ENCODE measurements at regions not wholly inside any gene's neighbourhood (a gene's known extent, or its start where the extent isn't known, plus 50 kb on each side); places are given as distances from the start of the nearest gene placed in this dataset.
A peak's percentile ranks its signal among the peaks of the same experiment; 100 is the strongest.

DNA sequence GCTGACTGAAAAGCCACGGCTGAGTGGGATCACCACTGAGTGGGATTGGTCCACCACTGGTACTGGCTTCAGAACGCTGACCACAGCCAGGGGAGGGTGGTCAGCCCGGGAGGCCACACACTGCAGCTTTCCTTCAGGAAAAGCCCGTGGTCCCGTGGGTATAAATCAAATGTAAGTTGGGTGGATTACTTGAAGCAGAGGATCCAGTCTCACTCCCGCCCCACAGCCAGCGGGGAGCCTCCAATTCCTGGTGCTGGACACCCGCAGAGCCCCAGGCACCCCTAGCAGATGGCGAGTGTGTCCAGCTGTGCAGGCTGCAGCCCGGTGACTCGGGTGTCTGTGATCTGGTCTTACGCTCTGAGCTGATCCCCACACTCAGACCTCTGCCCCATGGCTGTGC lies 231.1 kb upstream of the ZNF32 start:
- Mint-ChIP-seq H3K27ac (peak overlapping the region in 1 of 3 donors; percentile 68), H3K36me3 (no peaks in the 10 kb centered on the region), H3K27me3 (peaks cover 4% of the 10 kb centered on the region), H3K4me3 (peak overlapping the region in 1 of 4 donors; percentile 69), H3K9me3 (no peaks in the 10 kb centered on the region), H3K4me1 (no peaks in the 10 kb centered on the region)
- H3K27me3 ChIP-seq (ENCODE audit: control insufficient read depth, insufficient read depth, low read length) = peaks cover 5% of the 10 kb centered on the region
- no peaks in the 10 kb centered on the region for H3K9me3 ChIP-seq (ENCODE audit: control insufficient read depth in 2 of 2, low read length in 2 of 2)
- no peak overlapping the region for H3K4me3 ChIP-seq (ENCODE audit: low read depth, low read length)
- no peak overlapping the region for H3K27ac ChIP-seq (ENCODE audit: insufficient read depth, low read length, poor library complexity, severe bottlenecking)
- ATAC-seq (ENCODE audit: low read depth in 2 of 2) (no peak), DNase-seq (no peak)
- no peaks in the 10 kb centered on the region for H3K4me1 ChIP-seq (ENCODE audit: control insufficient read depth, insufficient read depth, low read length, poor library complexity, severe bottlenecking)
- H3K36me3 ChIP-seq (ENCODE audit: control insufficient read depth, insufficient read depth, low read length) = no peaks in the 10 kb centered on the region

DNA sequence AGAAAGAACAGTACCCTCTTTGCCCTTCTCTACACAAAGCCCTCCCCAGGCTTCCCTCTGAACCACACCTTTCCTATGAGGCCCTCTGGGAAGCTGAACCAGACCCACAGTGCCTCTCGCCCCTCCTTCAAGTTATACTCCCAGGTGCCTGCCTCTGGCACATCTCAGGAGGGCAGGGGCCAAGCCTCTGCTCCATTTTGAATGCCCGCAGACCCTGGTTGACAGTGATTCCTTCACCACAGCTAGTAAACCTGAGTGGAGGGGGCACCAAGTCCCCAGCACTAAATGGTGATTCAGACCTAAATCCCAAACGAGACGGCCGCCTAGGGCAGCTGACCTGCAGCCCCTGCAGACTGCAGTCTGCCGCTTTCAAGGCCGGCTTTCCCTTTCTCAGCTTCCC lies 230.5 kb upstream of the ZNF32 start:
- Mint-ChIP-seq H3K4me1 (no peaks in the 10 kb centered on the region), H3K36me3 (no peaks in the 10 kb centered on the region), H3K9me3 (no peaks in the 10 kb centered on the region), H3K4me3 (no peak overlapping the region), H3K27ac (no peak overlapping the region), H3K27me3 (peaks cover 4% of the 10 kb centered on the region)
- H3K4me3 ChIP-seq (ENCODE audit: low read depth, low read length) = no peak overlapping the region
- H3K36me3 ChIP-seq (ENCODE audit: control insufficient read depth, insufficient read depth, low read length) = no peaks in the 10 kb centered on the region
- no peaks in the 10 kb centered on the region for H3K9me3 ChIP-seq (ENCODE audit: control insufficient read depth in 2 of 2, low read length in 2 of 2)
- H3K4me1 ChIP-seq (ENCODE audit: control insufficient read depth, insufficient read depth, low read length, poor library complexity, severe bottlenecking) = no peaks in the 10 kb centered on the region
- ATAC-seq (ENCODE audit: low read depth in 2 of 2) = no peak
- H3K27me3 ChIP-seq (ENCODE audit: control insufficient read depth, insufficient read depth, low read length) = peaks cover 5% of the 10 kb centered on the region
- no peak overlapping the region for H3K27ac ChIP-seq (ENCODE audit: insufficient read depth, low read length, poor library complexity, severe bottlenecking)
- DNase-seq = no peak

DNA sequence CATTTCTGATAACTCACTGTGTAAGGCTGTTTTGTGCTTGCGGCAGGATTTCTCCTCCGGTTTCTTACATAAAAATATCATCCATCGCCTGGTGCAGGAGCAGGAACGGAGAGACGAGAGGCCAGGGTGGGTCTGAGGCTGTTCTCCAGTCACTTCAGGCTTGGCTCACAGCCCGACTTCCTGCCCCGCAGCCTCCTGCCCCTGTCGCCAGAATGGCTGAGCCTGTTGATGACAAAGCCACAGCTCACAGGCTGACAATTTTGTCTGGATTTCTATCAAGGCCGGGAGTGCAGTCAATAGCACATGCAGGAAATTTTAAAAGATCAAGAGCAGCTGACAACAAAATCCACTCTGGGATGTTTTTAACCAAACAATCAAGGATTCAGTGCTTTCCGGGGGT lies 229.7 kb upstream of the ZNF32 start:
- H3K27me3 ChIP-seq (ENCODE audit: control insufficient read depth, insufficient read depth, low read length) = peaks cover 5% of the 10 kb centered on the region
- H3K36me3 ChIP-seq (ENCODE audit: control insufficient read depth, insufficient read depth, low read length) = no peaks in the 10 kb centered on the region
- ATAC-seq (ENCODE audit: low read depth in 2 of 2) (no peak), DNase-seq (no peak)
- no peaks in the 10 kb centered on the region for H3K4me1 ChIP-seq (ENCODE audit: control insufficient read depth, insufficient read depth, low read length, poor library complexity, severe bottlenecking)
- H3K4me3 ChIP-seq (ENCODE audit: low read depth, low read length) = no peak overlapping the region
- H3K9me3 Mint-ChIP-seq = no peaks in the 10 kb centered on the region
- H3K27me3 Mint-ChIP-seq = peaks cover 8% of the 10 kb centered on the region
- H3K4me3 Mint-ChIP-seq = no peak overlapping the region
- no peaks in the 10 kb centered on the region for H3K4me1 Mint-ChIP-seq
- no peaks in the 10 kb centered on the region for H3K9me3 ChIP-seq (ENCODE audit: control insufficient read depth in 2 of 2, low read length in 2 of 2)
- H3K27ac Mint-ChIP-seq = no peak overlapping the region
- H3K27ac ChIP-seq (ENCODE audit: insufficient read depth, low read length, poor library complexity, severe bottlenecking) = no peak overlapping the region
- no peaks in the 10 kb centered on the region for H3K36me3 Mint-ChIP-seq

- no peak overlapping the region for H3K27ac Mint-ChIP-seq
- Histone ChIP-seq H3K4me1 (ENCODE audit: control insufficient read depth, insufficient read depth, low read length, poor library complexity, severe bottlenecking) (no peaks in the 10 kb centered on the region), H3K27ac (ENCODE audit: insufficient read depth, low read length, poor library complexity, severe bottlenecking) (no peak overlapping the region), H3K36me3 (ENCODE audit: control insufficient read depth, insufficient read depth, low read length) (no peaks in the 10 kb centered on the region), H3K27me3 (ENCODE audit: control insufficient read depth, insufficient read depth, low read length) (no peaks in the 10 kb centered on the region), H3K9me3 (ENCODE audit: control insufficient read depth in 2 of 2, low read length in 2 of 2) (no peaks in the 10 kb centered on the region), H3K4me3 (ENCODE audit: low read depth, low read length) (no peak overlapping the region)
- no peak for DNase-seq
- no peak for ATAC-seq (ENCODE audit: low read depth in 2 of 2)
- no peaks in the 10 kb centered on the region for H3K4me1 Mint-ChIP-seq
- no peak overlapping the region for H3K4me3 Mint-ChIP-seq
- H3K36me3 Mint-ChIP-seq = no peaks in the 10 kb centered on the region
- peaks cover 5% of the 10 kb centered on the region for H3K27me3 Mint-ChIP-seq
- H3K9me3 Mint-ChIP-seq = no peaks in the 10 kb centered on the region
Observed at GRCh38 chr10:43876976-43877375, 228.3 kb upstream of the ZNF32 start.

GRCh38 chr10:43874984-43875383 lies 226.3 kb upstream of the ZNF32 start:
- Mint-ChIP-seq H3K27ac (no peak overlapping the region), H3K27me3 (peaks cover 5% of the 10 kb centered on the region), H3K4me1 (no peaks in the 10 kb centered on the region), H3K36me3 (no peaks in the 10 kb centered on the region), H3K9me3 (no peaks in the 10 kb centered on the region), H3K4me3 (no peak overlapping the region)
- H3K9me3 ChIP-seq (ENCODE audit: control insufficient read depth in 2 of 2, low read length in 2 of 2) = no peaks in the 10 kb centered on the region
- no peak for ATAC-seq (ENCODE audit: low read depth in 2 of 2)
- no peak overlapping the region for H3K4me3 ChIP-seq (ENCODE audit: low read depth, low read length)
- H3K27ac ChIP-seq (ENCODE audit: insufficient read depth, low read length, poor library complexity, severe bottlenecking) = no peak overlapping the region
- no peaks in the 10 kb centered on the region for H3K27me3 ChIP-seq (ENCODE audit: control insufficient read depth, insufficient read depth, low read length)
- H3K36me3 ChIP-seq (ENCODE audit: control insufficient read depth, insufficient read depth, low read length) = no peaks in the 10 kb centered on the region
- no peaks in the 10 kb centered on the region for H3K4me1 ChIP-seq (ENCODE audit: control insufficient read depth, insufficient read depth, low read length, poor library complexity, severe bottlenecking)
- no peak for DNase-seq

- Mint-ChIP-seq H3K27ac (no peak overlapping the region), H3K27me3 (peaks cover 5% of the 10 kb centered on the region), H3K4me1 (peaks cover 0 to 2% (median 0%) of the 10 kb centered on the region in 4 donors), H3K9me3 (no peaks in the 10 kb centered on the region), H3K4me3 (no peak overlapping the region), H3K36me3 (peaks cover 2% of the 10 kb centered on the region)
- no peaks in the 10 kb centered on the region for H3K4me1 ChIP-seq (ENCODE audit: control insufficient read depth, insufficient read depth, low read length, poor library complexity, severe bottlenecking)
- H3K4me3 ChIP-seq (ENCODE audit: low read depth, low read length) = no peak overlapping the region
- no peaks in the 10 kb centered on the region for H3K27me3 ChIP-seq (ENCODE audit: control insufficient read depth, insufficient read depth, low read length)
- H3K27ac ChIP-seq (ENCODE audit: insufficient read depth, low read length, poor library complexity, severe bottlenecking) = no peak overlapping the region
- no peak for ATAC-seq (ENCODE audit: low read depth in 2 of 2)
- DNase-seq = no peak
- no peaks in the 10 kb centered on the region for H3K36me3 ChIP-seq (ENCODE audit: control insufficient read depth, insufficient read depth, low read length)
- no peaks in the 10 kb centered on the region for H3K9me3 ChIP-seq (ENCODE audit: control insufficient read depth in 2 of 2, low read length in 2 of 2)
Observed at GRCh38 chr10:43873717-43874116, 225.0 kb upstream of the ZNF32 start.

- Mint-ChIP-seq H3K27me3 (peaks cover 5% of the 10 kb centered on the region), H3K4me1 (peaks cover 0 to 2% (median 0%) of the 10 kb centered on the region in 4 donors), H3K27ac (no peak overlapping the region), H3K9me3 (peaks cover 0 to 2% (median 0%) of the 10 kb centered on the region in 7 donors), H3K36me3 (peaks cover 3% of the 10 kb centered on the region), H3K4me3 (no peak overlapping the region)
- Histone ChIP-seq H3K4me1 (ENCODE audit: control insufficient read depth, insufficient read depth, low read length, poor library complexity, severe bottlenecking) (no peaks in the 10 kb centered on the region), H3K9me3 (ENCODE audit: control insufficient read depth in 2 of 2, low read length in 2 of 2) (no peaks in the 10 kb centered on the region), H3K27ac (ENCODE audit: insufficient read depth, low read length, poor library complexity, severe bottlenecking) (no peak overlapping the region), H3K4me3 (ENCODE audit: low read depth, low read length) (no peak overlapping the region), H3K27me3 (ENCODE audit: control insufficient read depth, insufficient read depth, low read length) (no peaks in the 10 kb centered on the region), H3K36me3 (ENCODE audit: control insufficient read depth, insufficient read depth, low read length) (no peaks in the 10 kb centered on the region)
- ATAC-seq (ENCODE audit: low read depth in 2 of 2) (no peak), DNase-seq (no peak)
Observed at GRCh38 chr10:43872644-43873043, 224.0 kb upstream of the ZNF32 start.

DNA sequence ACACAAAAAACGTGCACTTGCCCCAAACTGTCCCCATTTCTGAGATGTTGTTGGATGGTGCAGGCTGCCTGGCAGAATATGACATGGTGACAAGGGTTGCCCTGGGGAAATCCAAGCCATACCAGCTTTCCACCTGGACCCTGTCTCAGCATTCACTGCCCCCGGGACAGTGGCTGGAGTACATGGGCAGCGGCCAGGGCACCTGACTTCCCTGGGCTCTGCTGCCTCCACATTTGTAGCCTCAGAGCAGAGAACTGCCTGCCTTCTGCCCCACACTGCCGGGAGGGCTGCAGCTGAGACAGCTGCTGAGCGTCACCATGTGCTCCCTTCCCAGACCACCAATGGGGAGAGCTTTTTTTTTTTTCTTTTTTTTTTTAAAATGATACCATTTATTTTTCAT lies 222.9 kb upstream of the ZNF32 start:
- Mint-ChIP-seq H3K9me3 (peaks cover 0 to 3% (median 0%) of the 10 kb centered on the region in 7 donors), H3K27ac (no peak overlapping the region), H3K36me3 (peaks cover 3% of the 10 kb centered on the region), H3K4me3 (no peak overlapping the region), H3K4me1 (peaks cover 0 to 2% (median 0%) of the 10 kb centered on the region in 4 donors), H3K27me3 (peaks cover 9% of the 10 kb centered on the region)
- Histone ChIP-seq H3K4me1 (ENCODE audit: control insufficient read depth, insufficient read depth, low read length, poor library complexity, severe bottlenecking) (no peaks in the 10 kb centered on the region), H3K27ac (ENCODE audit: insufficient read depth, low read length, poor library complexity, severe bottlenecking) (no peak overlapping the region), H3K4me3 (ENCODE audit: low read depth, low read length) (no peak overlapping the region), H3K36me3 (ENCODE audit: control insufficient read depth, insufficient read depth, low read length) (no peaks in the 10 kb centered on the region), H3K9me3 (ENCODE audit: control insufficient read depth in 2 of 2, low read length in 2 of 2) (no peaks in the 10 kb centered on the region), H3K27me3 (ENCODE audit: control insufficient read depth, insufficient read depth, low read length) (no peaks in the 10 kb centered on the region)
- DNase-seq (no peak), ATAC-seq (ENCODE audit: low read depth in 2 of 2) (no peak)
